ENCODE measurements at regions not wholly inside any gene's neighbourhood (a gene's known extent, or its start where the extent isn't known, plus 50 kb on each side); places are given as distances from the start of the nearest gene placed in this dataset.

DNA sequence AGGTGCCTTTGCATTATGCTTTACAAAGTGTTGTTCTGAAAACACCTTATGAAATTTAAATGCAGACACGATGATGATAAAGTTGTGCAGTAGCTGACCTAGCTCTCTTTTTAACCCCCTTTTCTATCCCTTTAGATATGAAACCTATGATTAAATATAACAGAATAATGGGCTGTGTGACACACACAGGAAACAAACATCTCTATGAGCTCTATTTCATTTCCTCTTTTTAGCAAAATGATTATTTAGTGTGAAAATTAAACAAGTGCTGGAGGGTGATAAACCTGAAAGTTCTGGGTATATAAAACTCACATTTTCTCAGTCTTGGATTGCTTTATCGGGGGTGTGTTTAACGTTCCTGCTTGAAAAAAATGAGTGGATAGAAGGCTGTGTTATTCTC is 1310.5 kb upstream of the CELF2 start:
- Histone ChIP-seq H4K5ac (ENCODE audit: low read depth, low read length) (no peak overlapping the region), H3K36me3 (ENCODE audit: control insufficient read depth, insufficient read depth, low read length) (no peaks in the 10 kb centered on the region), H3K4ac (ENCODE audit: low read depth, low read length) (no peak overlapping the region), H3K4me2 (ENCODE audit: low read depth, low read length) (no peak overlapping the region), H3K9me1 (ENCODE audit: insufficient read depth, low read length) (no peaks in the 10 kb centered on the region), H3K9me3 (ENCODE audit: control insufficient read depth, insufficient read depth, low read length) (no peaks in the 10 kb centered on the region), H2BK15ac (ENCODE audit: low read depth, low read length) (no peak overlapping the region), H3K56ac (ENCODE audit: extremely low read depth, insufficient read depth, low read length) (no peak overlapping the region), H3K9ac (ENCODE audit: low read depth, low read length) (no peak overlapping the region), H2BK120ac (ENCODE audit: low read depth, low read length) (no peak overlapping the region), H2BK20ac (ENCODE audit: low read depth, low read length) (no peak overlapping the region), H2AFZ (replicated peaks; ENCODE audit: low read length, poor library complexity) (no peak overlapping the region), H4K20me1 (ENCODE audit: insufficient read depth, low read length) (no peaks in the 10 kb centered on the region), H4K8ac (ENCODE audit: low read depth in 2 of 2, low read length in 2 of 2) (no peak overlapping the region), H3K14ac (replicated peaks; ENCODE audit: low read depth, low read length) (no peak overlapping the region), H3K79me1 (ENCODE audit: low read depth in 1 of 2, low read length in 2 of 2) (no peaks in the 10 kb centered on the region), H2AK9ac (replicated peaks; ENCODE audit: low read depth, low read length, poor library complexity) (no peak overlapping the region), H3K23ac (ENCODE audit: low read depth, low read length) (no peak overlapping the region), H3K4me3 (ENCODE audit: insufficient read depth, low read depth, low read length) (no peak overlapping the region), H2BK5ac (ENCODE audit: low read depth, low read length, poor library complexity, severe bottlenecking) (no peak overlapping the region), H2AK5ac (ENCODE audit: low read depth, low read length) (no peak overlapping the region), H3K4me1 (ENCODE audit: control insufficient read depth, insufficient read depth, low read length) (no peaks in the 10 kb centered on the region), H4K91ac (ENCODE audit: insufficient read depth, low read depth, low read length) (no peak overlapping the region), H3K27me3 (ENCODE audit: control insufficient read depth, insufficient read depth, low read length) (no peaks in the 10 kb centered on the region), H3K27ac (ENCODE audit: insufficient read depth, low read length) (no peak overlapping the region), H3K18ac (ENCODE audit: low read depth, low read length) (no peak overlapping the region)
- ChIA-PET POLR2A (ENCODE audit: unreplicated experiment) (no interaction called here), CTCF (no interaction called here)
- ATAC-seq (ENCODE audit: low read depth) (no peak), DNase-seq (no peak)
- in situ Hi-C loops (cut with MboI; ENCODE audit: low sequenced_read_pairs) (no loop called here), dilution Hi-C loops (cut with HindIII; ENCODE audit: low sequenced_read_pairs, unreplicated experiment) (no loop called here), intact Hi-C loops (cut with micrococcal nuclease) (no loop called here)
- TF ChIP-seq MXI1 (IDR thresholded peaks at IDR 0.05; ENCODE audit: borderline replicate concordance, low read depth, low read length): no peak
- TF ChIP-seq FOS (IDR thresholded peaks at IDR 0.05; ENCODE audit: low read depth, low read length): no peak
- no peak for TF ChIP-seq CEBPB (IDR thresholded peaks at IDR 0.05; ENCODE audit: low read depth, low read length)
- no peak for TF ChIP-seq POLR2A (IDR thresholded peaks at IDR 0.05; ENCODE audit: low read depth, low read length)
- TF ChIP-seq, protein P1, sequence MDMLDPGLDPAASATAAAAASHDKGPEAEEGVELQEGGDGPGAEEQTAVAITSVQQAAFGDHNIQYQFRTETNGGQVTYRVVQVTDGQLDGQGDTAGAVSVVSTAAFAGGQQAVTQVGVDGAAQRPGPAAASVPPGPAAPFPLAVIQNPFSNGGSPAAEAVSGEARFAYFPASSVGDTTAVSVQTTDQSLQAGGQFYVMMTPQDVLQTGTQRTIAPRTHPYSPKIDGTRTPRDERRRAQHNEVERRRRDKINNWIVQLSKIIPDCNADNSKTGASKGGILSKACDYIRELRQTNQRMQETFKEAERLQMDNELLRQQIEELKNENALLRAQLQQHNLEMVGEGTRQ (IDR thresholded peaks at IDR 0.05; ENCODE audit: low read depth, low read length): no peak
- TF ChIP-seq, protein P2, sequence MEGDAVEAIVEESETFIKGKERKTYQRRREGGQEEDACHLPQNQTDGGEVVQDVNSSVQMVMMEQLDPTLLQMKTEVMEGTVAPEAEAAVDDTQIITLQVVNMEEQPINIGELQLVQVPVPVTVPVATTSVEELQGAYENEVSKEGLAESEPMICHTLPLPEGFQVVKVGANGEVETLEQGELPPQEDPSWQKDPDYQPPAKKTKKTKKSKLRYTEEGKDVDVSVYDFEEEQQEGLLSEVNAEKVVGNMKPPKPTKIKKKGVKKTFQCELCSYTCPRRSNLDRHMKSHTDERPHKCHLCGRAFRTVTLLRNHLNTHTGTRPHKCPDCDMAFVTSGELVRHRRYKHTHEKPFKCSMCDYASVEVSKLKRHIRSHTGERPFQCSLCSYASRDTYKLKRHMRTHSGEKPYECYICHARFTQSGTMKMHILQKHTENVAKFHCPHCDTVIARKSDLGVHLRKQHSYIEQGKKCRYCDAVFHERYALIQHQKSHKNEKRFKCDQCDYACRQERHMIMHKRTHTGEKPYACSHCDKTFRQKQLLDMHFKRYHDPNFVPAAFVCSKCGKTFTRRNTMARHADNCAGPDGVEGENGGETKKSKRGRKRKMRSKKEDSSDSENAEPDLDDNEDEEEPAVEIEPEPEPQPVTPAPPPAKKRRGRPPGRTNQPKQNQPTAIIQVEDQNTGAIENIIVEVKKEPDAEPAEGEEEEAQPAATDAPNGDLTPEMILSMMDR (conservative IDR thresholded peaks at IDR 0.05; ENCODE audit: low read depth, low read length): no peak
- no peak for TF ChIP-seq NFE2L2 (IDR thresholded peaks at IDR 0.05; ENCODE audit: low read depth, low read length)
- TF ChIP-seq MAZ (IDR thresholded peaks at IDR 0.05; ENCODE audit: borderline replicate concordance, low read depth, low read length): no peak
- TF ChIP-seq, protein P3, sequence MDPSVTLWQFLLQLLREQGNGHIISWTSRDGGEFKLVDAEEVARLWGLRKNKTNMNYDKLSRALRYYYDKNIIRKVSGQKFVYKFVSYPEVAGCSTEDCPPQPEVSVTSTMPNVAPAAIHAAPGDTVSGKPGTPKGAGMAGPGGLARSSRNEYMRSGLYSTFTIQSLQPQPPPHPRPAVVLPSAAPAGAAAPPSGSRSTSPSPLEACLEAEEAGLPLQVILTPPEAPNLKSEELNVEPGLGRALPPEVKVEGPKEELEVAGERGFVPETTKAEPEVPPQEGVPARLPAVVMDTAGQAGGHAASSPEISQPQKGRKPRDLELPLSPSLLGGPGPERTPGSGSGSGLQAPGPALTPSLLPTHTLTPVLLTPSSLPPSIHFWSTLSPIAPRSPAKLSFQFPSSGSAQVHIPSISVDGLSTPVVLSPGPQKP (IDR thresholded peaks at IDR 0.05; ENCODE audit: borderline replicate concordance, low read depth, low read length): no peak
- TF ChIP-seq CHD1 (IDR thresholded peaks at IDR 0.05; ENCODE audit: low read depth, low read length): no peak
- TF ChIP-seq SMC3 (IDR thresholded peaks at IDR 0.05; ENCODE audit: low read depth, low read length): no peak
- no peak for TF ChIP-seq MAFK (IDR thresholded peaks at IDR 0.05; ENCODE audit: low read depth, low read length)
- WGBS, 2 experiments (ENCODE audit: extremely low coverage in 2 of 2, insufficient read length in 1 of 2): no CpG with 5 or more reads among the region's 3 CpGs
- BruUV-seq (replicated peaks): no TSS peak

Data from IMR-90 (cell line).